HG03135 (cell line): ENCODE measurements at regions not wholly inside any gene's neighbourhood (a gene's known extent, or its start where the extent isn't known, plus 50 kb on each side); places are given as distances from the start of the nearest gene placed in this dataset.
"Not testable (repeated sequence)": the region's sequence is repeated elsewhere in the genome, so short reads cannot be mapped to it uniquely, and the experiment has no call there.

Source experiments
- ATAC-seq: cut with Tn5 transposase; IDR thresholded peaks from one replicate; pipeline ENCODE4 v1.9.1; 2021; ENCODE audit warnings: mild to moderate bottlenecking, moderate library complexity; ENCODE audit not compliant: unreplicated experiment

- no peak for ATAC-seq
Measured at GRCh38 chr5:110869927-110870326, 131.1 kb downstream of the SLC25A46 start.

GRCh38 chr5:110872200-110872599, 133.4 kb downstream of the SLC25A46 start:
- no peak for ATAC-seq

GRCh38 chr5:110872963-110873362, 134.2 kb downstream of the SLC25A46 start:
- ATAC-seq, result no peak

- ATAC-seq, result no peak
Measured at GRCh38 chr5:110873773-110874437, 135.1 kb downstream of the SLC25A46 start.

- not testable (repeated sequence) for ATAC-seq
Measured at GRCh38 chr5:110875115-110875514, 136.3 kb downstream of the SLC25A46 start.

- ATAC-seq, result no peak
Measured at GRCh38 chr5:110878115-110878514, 139.3 kb downstream of the SLC25A46 start.

- no peak for ATAC-seq
Measured at GRCh38 chr5:110879675-110880074, 140.9 kb downstream of the SLC25A46 start.

GRCh38 chr5:110880413-110880812, 141.6 kb downstream of the SLC25A46 start:
- no peak for ATAC-seq

GRCh38 chr5:110884005-110884404, 145.2 kb downstream of the SLC25A46 start:
- no peak for ATAC-seq

- not testable (repeated sequence) for ATAC-seq
Measured at GRCh38 chr5:110887170-110887569, 148.4 kb downstream of the SLC25A46 start.

GRCh38 chr5:110893854-110894483, 155.2 kb downstream of the SLC25A46 start:
- ATAC-seq, result not testable (repeated sequence)

GRCh38 chr5:110894805-110895204, 156.0 kb downstream of the SLC25A46 start:
- ATAC-seq, result no peak

- no peak for ATAC-seq
Measured at GRCh38 chr5:110896901-110897300, 158.1 kb downstream of the SLC25A46 start.

GRCh38 chr5:110899566-110900412, 161.0 kb downstream of the SLC25A46 start:
- ATAC-seq, result peak; percentile 84

GRCh38 chr5:110900829-110901228, 162.0 kb downstream of the SLC25A46 start:
- no peak for ATAC-seq

- ATAC-seq, result no peak
Measured at GRCh38 chr5:110903966-110904365, 165.2 kb downstream of the SLC25A46 start.

- ATAC-seq, result no peak
Measured at GRCh38 chr5:110908848-110909247, 162.7 kb upstream of the TSLP start.

GRCh38 chr5:110909415-110909814, 162.1 kb upstream of the TSLP start:
- ATAC-seq, result no peak

GRCh38 chr5:110909950-110910349, 161.6 kb upstream of the TSLP start:
- ATAC-seq, result no peak

GRCh38 chr5:110913221-110913620, 158.3 kb upstream of the TSLP start:
- ATAC-seq, result no peak

GRCh38 chr5:110916381-110917049, 155.0 kb upstream of the TSLP start:
- no peak for ATAC-seq
